ENCODE measurements at regions not wholly inside any gene's neighbourhood (a gene's known extent, or its start where the extent isn't known, plus 50 kb on each side); places are given as distances from the start of the nearest gene placed in this dataset.
"Not testable (repeated sequence)": the region's sequence is repeated elsewhere in the genome, so short reads cannot be mapped to it uniquely, and the experiment has no call there.

- H3K4me1 ChIP-seq (ENCODE audit: control insufficient read depth, insufficient read depth, low read length); H3K9ac ChIP-seq (ENCODE audit: low read depth, low read length); H3K4me3 ChIP-seq (ENCODE audit: low read depth, low read length); H3K27me3 ChIP-seq (ENCODE audit: control insufficient read depth, insufficient read depth, low read length); H3K36me3 ChIP-seq (ENCODE audit: control insufficient read depth, insufficient read depth, low read length); H3K9me3 ChIP-seq (ENCODE audit: control insufficient read depth, insufficient read depth, low read length): not testable (repeated sequence)
Measured at GRCh38 chr19:27419217-27419616, 1793.7 kb downstream of the UQCRFS1 start.

GRCh38 chr19:27393591-27393990 is 1819.4 kb downstream of the UQCRFS1 start:
- Histone ChIP-seq H3K9ac (ENCODE audit: low read depth, low read length) (no peak overlapping the region), H3K4me3 (ENCODE audit: low read depth, low read length) (no peak overlapping the region), H3K36me3 (ENCODE audit: control insufficient read depth, insufficient read depth, low read length) (no peaks in the 10 kb centered on the region), H3K9me3 (ENCODE audit: control insufficient read depth, insufficient read depth, low read length) (peaks cover 42% of the 10 kb centered on the region), H3K27me3 (ENCODE audit: control insufficient read depth, insufficient read depth, low read length) (no peaks in the 10 kb centered on the region), H3K4me1 (ENCODE audit: control insufficient read depth, insufficient read depth, low read length) (no peaks in the 10 kb centered on the region)

GRCh38 chr19:27392027-27392632 is 1820.8 kb downstream of the UQCRFS1 start:
- no peaks in the 10 kb centered on the region for H3K36me3 ChIP-seq (ENCODE audit: control insufficient read depth, insufficient read depth, low read length)
- H3K27me3 ChIP-seq (ENCODE audit: control insufficient read depth, insufficient read depth, low read length): no peaks in the 10 kb centered on the region
- H3K9me3 ChIP-seq (ENCODE audit: control insufficient read depth, insufficient read depth, low read length): peaks cover 47% of the 10 kb centered on the region
- H3K4me3 ChIP-seq (ENCODE audit: low read depth, low read length): no peak overlapping the region
- H3K9ac ChIP-seq (ENCODE audit: low read depth, low read length): no peak overlapping the region
- H3K4me1 ChIP-seq (ENCODE audit: control insufficient read depth, insufficient read depth, low read length): no peaks in the 10 kb centered on the region

GRCh38 chr19:27379306-27379705 is 1833.6 kb downstream of the UQCRFS1 start:
- not testable (repeated sequence) for H3K4me3 ChIP-seq (ENCODE audit: low read depth, low read length); H3K9ac ChIP-seq (ENCODE audit: low read depth, low read length); H3K27me3 ChIP-seq (ENCODE audit: control insufficient read depth, insufficient read depth, low read length); H3K36me3 ChIP-seq (ENCODE audit: control insufficient read depth, insufficient read depth, low read length); H3K4me1 ChIP-seq (ENCODE audit: control insufficient read depth, insufficient read depth, low read length)
- peaks cover 16% of the 10 kb centered on the region for H3K9me3 ChIP-seq (ENCODE audit: control insufficient read depth, insufficient read depth, low read length)

- not testable (repeated sequence) for H3K9ac ChIP-seq (ENCODE audit: low read depth, low read length); H3K4me3 ChIP-seq (ENCODE audit: low read depth, low read length); H3K36me3 ChIP-seq (ENCODE audit: control insufficient read depth, insufficient read depth, low read length); H3K27me3 ChIP-seq (ENCODE audit: control insufficient read depth, insufficient read depth, low read length); H3K4me1 ChIP-seq (ENCODE audit: control insufficient read depth, insufficient read depth, low read length)
- peaks cover 54% of the 10 kb centered on the region for H3K9me3 ChIP-seq (ENCODE audit: control insufficient read depth, insufficient read depth, low read length)
Measured at GRCh38 chr19:27369603-27370002, 1843.3 kb downstream of the UQCRFS1 start.

GRCh38 chr19:27362438-27362837 is 1850.5 kb downstream of the UQCRFS1 start:
- H3K4me1 ChIP-seq (ENCODE audit: control insufficient read depth, insufficient read depth, low read length); H3K27me3 ChIP-seq (ENCODE audit: control insufficient read depth, insufficient read depth, low read length); H3K4me3 ChIP-seq (ENCODE audit: low read depth, low read length); H3K36me3 ChIP-seq (ENCODE audit: control insufficient read depth, insufficient read depth, low read length); H3K9ac ChIP-seq (ENCODE audit: low read depth, low read length): not testable (repeated sequence)
- peaks cover 67% of the 10 kb centered on the region for H3K9me3 ChIP-seq (ENCODE audit: control insufficient read depth, insufficient read depth, low read length)

- not testable (repeated sequence) for H3K4me3 ChIP-seq (ENCODE audit: low read depth, low read length); H3K4me1 ChIP-seq (ENCODE audit: control insufficient read depth, insufficient read depth, low read length); H3K36me3 ChIP-seq (ENCODE audit: control insufficient read depth, insufficient read depth, low read length); H3K9ac ChIP-seq (ENCODE audit: low read depth, low read length); H3K27me3 ChIP-seq (ENCODE audit: control insufficient read depth, insufficient read depth, low read length)
- H3K9me3 ChIP-seq (ENCODE audit: control insufficient read depth, insufficient read depth, low read length): peaks cover 59% of the 10 kb centered on the region
Measured at GRCh38 chr19:27355581-27355980, 1857.4 kb downstream of the UQCRFS1 start.
